Globus pallidus (tissue), 1 donor: ENCODE measurements at regions not wholly inside any gene's neighbourhood (a gene's known extent, or its start where the extent isn't known, plus 50 kb on each side); places are given as distances from the start of the nearest gene placed in this dataset.
A peak's percentile ranks its signal among the peaks of the same experiment; 100 is the strongest.
"Not testable (repeated sequence)": the region's sequence is repeated elsewhere in the genome, so short reads cannot be mapped to it uniquely, and the experiment has no call there.

Source experiments
- DNase-seq: peaks from one replicate; pipeline ENCODE4 v3.0.0-alpha.2; 2015; ENCODE audit warnings: low spot score

DNA sequence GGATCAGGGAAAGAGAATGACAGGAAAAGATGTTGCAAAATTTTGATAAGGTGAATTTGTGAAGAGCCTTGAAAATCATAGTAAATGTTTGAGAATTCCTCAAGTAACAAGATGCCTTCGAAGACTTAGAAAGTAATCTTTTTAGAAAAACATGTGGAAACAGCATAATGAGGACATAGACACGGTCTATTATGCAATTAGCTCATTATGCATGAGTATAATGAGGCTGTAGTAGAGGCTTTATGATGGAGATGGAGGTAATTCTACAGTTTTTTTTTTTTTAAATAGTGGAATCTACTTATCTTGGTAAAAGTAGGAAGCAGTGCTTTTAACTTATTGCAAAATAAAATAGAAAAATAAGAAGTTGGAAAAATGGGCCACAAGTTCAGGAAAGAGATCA lies 1329.1 kb upstream of the SPRY2 start:
- DNase-seq = no peak

DNA sequence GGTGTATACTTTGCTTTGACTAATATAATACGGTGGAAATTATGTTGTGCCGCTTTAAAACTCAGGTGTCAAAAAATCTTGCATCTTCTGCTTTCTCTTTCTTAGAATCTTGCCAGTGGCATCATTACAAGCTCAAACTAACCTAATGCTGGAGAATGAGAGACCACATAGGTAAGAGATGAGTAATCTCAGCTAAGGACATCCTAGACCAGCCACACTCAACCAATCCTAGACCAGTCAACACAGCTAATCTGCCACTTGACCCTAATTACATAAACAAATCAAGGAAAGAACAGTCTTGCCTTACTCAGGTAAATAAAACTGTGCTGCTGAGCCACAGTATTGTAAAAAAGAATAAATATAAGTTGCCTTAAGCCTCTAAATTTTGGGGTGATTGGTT lies 1323.9 kb upstream of the SPRY2 start:
- DNase-seq = no peak

GRCh38 chr13:81659984-81660383 lies 1319.1 kb upstream of the SPRY2 start:
- no peak for DNase-seq

GRCh38 chr13:81658598-81659370 lies 1317.9 kb upstream of the SPRY2 start:
- DNase-seq = no peak

GRCh38 chr13:81639984-81640582 lies 1299.2 kb upstream of the SPRY2 start:
- no peak for DNase-seq

GRCh38 chr13:81637457-81637856 lies 1296.5 kb upstream of the SPRY2 start:
- no peak for DNase-seq

GRCh38 chr13:81636120-81636519 lies 1295.2 kb upstream of the SPRY2 start:
- DNase-seq = no peak

- no peak for DNase-seq
Observed at GRCh38 chr13:81615031-81615430, 1274.1 kb upstream of the SPRY2 start.

DNA sequence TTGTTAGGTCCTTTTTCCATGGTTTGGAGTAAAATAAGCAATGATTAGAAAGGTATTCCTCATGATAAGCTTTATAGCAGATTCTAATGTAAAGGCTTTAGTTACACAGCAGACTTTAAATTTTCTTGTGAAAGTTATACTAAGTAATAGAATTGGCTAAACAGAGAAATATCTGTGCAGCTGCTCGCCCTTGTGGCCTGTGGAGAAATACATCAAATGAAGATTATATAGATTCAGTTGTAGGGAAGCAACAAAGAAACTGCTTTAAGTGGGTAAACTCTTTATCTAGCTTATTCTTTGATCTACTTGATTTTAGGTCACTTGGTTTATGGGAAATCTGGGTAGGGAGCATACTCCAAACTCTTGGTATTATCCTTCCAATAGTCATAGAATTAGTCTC lies 1269.7 kb upstream of the SPRY2 start:
- DNase-seq = no peak

- no peak for DNase-seq
Observed at GRCh38 chr13:81609335-81609734, 1268.4 kb upstream of the SPRY2 start.

GRCh38 chr13:81606074-81606473 lies 1265.1 kb upstream of the SPRY2 start:
- DNase-seq = no peak

GRCh38 chr13:81602241-81602640 lies 1261.3 kb upstream of the SPRY2 start:
- no peak for DNase-seq

DNA sequence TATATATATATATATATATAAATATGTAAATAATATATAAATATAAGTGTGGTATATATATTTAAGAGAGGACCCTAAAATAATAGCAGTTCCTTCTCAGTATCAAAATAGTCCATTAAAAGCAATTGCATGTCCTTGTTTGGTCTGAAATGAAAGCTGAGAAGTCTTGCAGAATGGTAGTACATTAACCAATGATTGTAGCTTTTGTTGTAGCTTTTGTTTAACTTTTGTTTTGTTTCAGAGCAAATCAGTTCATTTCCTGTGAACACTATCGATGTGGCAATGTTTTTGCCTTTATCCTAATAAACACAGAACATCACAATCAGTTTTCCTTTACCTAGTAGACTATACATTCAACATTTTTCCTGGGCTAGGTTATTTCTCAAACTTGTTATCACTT lies 1256.2 kb upstream of the SPRY2 start:
- no peak for DNase-seq

DNA sequence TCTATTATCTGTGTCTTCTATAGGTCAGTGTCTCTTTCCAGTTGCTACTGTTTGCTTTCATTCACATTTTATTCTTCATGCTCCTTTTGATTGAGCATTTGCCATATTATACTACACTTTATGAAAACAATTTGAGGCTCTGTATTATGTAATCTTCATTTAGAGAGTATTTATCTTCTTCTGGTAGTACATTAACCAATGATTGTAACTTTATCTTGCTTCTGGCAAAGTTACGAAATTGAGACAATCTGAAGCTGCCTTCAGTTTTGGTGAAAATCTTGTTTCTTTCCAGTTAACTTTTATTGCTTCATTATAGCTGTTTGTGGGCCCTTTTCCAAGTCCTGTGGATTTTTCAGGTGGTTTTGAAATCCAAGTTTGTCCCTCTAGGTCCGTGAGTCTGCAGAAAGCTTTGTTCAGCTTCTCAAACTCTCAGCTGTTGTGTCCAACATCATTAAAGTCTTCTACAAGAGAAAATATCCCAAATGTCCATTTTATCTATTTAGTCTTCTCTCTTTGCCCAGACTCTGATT lies 1255.4 kb upstream of the SPRY2 start:
- no peak for DNase-seq

- no peak for DNase-seq
Observed at GRCh38 chr13:81591528-81592220, 1250.7 kb upstream of the SPRY2 start.

GRCh38 chr13:81582381-81582780 lies 1241.5 kb upstream of the SPRY2 start:
- DNase-seq = no peak

DNA sequence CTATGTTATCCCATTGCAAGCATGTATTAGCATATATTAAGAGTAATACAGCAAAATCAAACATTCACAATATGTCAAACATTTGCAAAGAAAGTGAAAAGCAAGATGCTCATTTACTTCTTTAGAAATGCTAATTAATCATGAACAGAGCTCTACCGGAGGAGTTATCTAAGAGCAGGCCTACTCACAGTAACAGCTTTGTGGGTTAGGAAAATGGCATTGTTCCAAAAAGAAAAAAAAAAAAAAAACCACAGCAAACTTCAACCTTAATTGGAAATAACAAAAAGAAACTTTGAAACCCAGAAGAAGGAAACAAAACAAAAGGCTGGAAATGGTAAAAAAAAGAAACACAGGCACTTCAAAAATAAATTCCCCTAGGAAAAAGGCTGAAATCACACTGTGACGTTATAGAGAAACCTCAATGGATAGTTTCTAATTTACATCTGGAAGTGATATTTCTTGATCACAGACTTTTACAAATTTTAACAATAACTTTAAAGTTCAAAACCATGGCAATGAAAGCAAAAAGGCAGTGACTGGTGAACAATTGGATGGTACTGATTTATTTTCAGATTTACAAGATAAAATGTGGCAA lies 1236.8 kb upstream of the SPRY2 start:
- DNase-seq = peak; percentile 3

- no peak for DNase-seq
Observed at GRCh38 chr13:81568824-81569223, 1227.9 kb upstream of the SPRY2 start.

- no peak for DNase-seq
Observed at GRCh38 chr13:81565849-81566248, 1224.9 kb upstream of the SPRY2 start.

DNA sequence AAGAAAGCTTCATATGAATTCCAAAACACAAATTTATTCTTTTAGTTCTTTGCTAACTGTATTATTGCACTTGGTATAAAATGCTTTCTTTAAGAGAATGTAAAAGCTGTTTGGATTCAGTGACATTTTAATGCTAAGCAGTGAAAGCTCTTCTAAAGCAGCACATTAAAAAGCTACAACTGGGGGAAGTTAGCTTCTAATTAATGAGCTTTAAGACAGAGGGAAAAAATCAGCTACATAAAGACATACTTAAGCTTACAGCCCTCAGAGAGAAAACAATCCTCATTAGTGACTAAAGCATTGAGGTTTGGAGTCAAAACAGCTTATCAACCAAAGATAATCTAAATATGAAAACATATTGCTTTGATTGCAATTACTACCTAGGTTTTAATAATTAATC lies 1222.2 kb upstream of the SPRY2 start:
- DNase-seq = no peak

DNA sequence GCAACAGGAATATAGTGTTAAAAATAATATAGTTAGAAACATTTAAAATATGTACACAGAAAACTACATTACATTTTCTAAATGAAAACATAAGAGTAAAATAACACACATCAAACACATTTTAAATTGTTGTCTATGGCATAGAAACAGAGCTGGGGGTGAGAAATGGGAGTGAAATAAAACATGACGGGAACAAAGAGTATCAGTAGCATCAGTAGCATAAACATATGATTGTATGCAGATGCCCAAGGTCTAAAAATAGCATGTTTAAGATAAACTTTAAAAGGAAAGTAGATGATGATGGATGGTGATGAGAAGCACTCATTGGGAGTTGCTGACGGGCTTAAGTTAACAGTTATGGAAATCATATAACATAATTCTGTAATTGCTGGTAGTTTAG lies 1221.7 kb upstream of the SPRY2 start:
- DNase-seq = no peak

DNA sequence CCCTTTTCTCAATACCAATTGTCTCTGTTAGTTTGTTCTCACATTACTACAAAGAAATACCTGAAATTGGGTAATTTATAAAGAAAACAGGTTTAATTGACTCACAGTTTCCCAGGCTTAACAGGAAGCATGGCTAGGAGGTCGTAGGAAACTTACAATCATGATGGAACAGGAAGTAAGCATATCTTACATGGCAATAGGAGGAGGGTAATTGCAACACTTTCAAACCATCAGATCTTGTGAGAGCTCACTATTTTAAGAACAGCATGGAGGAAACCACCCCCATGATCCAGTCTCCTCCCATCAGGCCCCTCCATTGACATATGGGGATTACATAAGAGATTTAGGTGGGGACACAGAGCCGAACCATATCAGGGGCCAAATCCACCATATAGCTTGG lies 1210.1 kb upstream of the SPRY2 start:
- no peak for DNase-seq

- DNase-seq = not testable (repeated sequence)
Observed at GRCh38 chr13:81546294-81546693, 1205.4 kb upstream of the SPRY2 start.
